Mesothelial cell of epicardium (in vitro differentiated cells): ENCODE measurements at regions not wholly inside any gene's neighbourhood (a gene's known extent, or its start where the extent isn't known, plus 50 kb on each side); places are given as distances from the start of the nearest gene placed in this dataset.

ENCODE experiments used
- DNase-seq, 2 experiments: peaks; one replicate each; pipeline ENCODE4 v3.0.0; 2021; ENCODE audit warnings: low spot score in 2 of 2; ENCODE audit not compliant: unreplicated experiment in 2 of 2
- H3K27ac Mint-ChIP-seq: 2 replicates; pipeline ENCODE4 v1.8.0; 2021; ENCODE audit warnings: mixed read lengths
- H3K27me3 Mint-ChIP-seq: 2 replicates; pipeline ENCODE4 v1.8.0; 2021; ENCODE audit warnings: low read depth, mixed read lengths
- H3K36me3 Mint-ChIP-seq: 2 replicates; pipeline ENCODE4 v1.8.0; 2021; ENCODE audit warnings: mixed read lengths
- H3K4me1 Mint-ChIP-seq: 2 replicates; pipeline ENCODE4 v1.8.0; 2021; ENCODE audit warnings: mixed read lengths
- H3K4me3 Mint-ChIP-seq: 2 replicates; pipeline ENCODE4 v1.8.0; 2021; ENCODE audit warnings: mild to moderate bottlenecking, moderate library complexity, mixed read lengths
- H3K9me3 Mint-ChIP-seq: 2 replicates; pipeline ENCODE4 v1.8.0; 2021; ENCODE audit warnings: mixed read lengths
- TF ChIP-seq, protein P1 (sequence below): fragments of 200-600 bp; sonication (generic); IDR thresholded peaks from one replicate; pipeline ENCODE4 v1.5.0; 2021; ENCODE audit warnings: antibody characterized with exemption; ENCODE audit not compliant: unreplicated experiment

- Mint-ChIP-seq H3K4me3 (no peak overlapping the region), H3K36me3 (no peaks in the 10 kb centered on the region), H3K4me1 (no peaks in the 10 kb centered on the region), H3K27ac (no peak overlapping the region), H3K9me3 (peaks cover 31% of the 10 kb centered on the region), H3K27me3 (no peaks in the 10 kb centered on the region)
- TF ChIP-seq, protein P1, sequence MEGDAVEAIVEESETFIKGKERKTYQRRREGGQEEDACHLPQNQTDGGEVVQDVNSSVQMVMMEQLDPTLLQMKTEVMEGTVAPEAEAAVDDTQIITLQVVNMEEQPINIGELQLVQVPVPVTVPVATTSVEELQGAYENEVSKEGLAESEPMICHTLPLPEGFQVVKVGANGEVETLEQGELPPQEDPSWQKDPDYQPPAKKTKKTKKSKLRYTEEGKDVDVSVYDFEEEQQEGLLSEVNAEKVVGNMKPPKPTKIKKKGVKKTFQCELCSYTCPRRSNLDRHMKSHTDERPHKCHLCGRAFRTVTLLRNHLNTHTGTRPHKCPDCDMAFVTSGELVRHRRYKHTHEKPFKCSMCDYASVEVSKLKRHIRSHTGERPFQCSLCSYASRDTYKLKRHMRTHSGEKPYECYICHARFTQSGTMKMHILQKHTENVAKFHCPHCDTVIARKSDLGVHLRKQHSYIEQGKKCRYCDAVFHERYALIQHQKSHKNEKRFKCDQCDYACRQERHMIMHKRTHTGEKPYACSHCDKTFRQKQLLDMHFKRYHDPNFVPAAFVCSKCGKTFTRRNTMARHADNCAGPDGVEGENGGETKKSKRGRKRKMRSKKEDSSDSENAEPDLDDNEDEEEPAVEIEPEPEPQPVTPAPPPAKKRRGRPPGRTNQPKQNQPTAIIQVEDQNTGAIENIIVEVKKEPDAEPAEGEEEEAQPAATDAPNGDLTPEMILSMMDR: no peak
- no peak for DNase-seq
These were observed 221.8 kb downstream of the LACC1 start for GRCh38 chr13:44101347-44102083.

DNA sequence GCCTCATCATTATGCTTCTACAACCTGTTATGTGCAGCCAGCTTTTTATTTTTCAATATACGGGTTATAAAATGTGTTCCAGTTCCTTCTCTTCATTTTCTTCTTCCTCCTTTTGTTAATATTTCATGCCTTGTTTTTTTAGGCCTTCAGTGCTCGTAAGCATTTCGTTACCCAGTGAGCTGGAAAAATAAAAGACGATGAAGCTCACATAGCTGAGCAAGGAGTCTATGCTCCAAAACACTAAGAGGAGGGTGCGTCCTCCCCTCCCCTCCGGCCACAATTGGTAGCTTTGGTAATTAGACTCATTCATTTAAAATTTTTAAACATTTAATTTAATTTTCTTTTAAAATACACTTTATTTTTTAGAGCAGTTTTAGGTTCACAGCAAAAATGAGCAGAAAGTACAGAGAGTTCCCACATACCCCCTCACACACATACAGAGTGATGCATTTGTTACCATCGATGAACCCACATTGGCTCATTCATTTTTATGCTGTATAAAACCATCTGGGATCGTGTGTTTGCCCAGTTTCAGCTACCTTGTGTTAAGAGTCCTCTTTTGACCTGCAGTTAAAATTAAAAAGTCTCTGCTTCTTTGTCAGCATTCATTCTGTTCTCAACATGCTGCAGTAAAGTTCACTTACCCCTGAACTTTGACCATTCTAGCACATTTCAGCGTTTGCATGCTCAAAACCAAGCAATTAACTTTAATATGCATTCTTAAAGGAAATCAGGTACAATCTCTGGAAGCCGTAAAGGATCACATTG is 223.9 kb downstream of the LACC1 start:
- H3K27ac Mint-ChIP-seq: no peak overlapping the region
- H3K4me1 Mint-ChIP-seq: peaks cover 2% of the 10 kb centered on the region
- no peaks in the 10 kb centered on the region for H3K36me3 Mint-ChIP-seq
- TF ChIP-seq, protein P1: no peak
- H3K27me3 Mint-ChIP-seq: no peaks in the 10 kb centered on the region
- no peak overlapping the region for H3K4me3 Mint-ChIP-seq
- H3K9me3 Mint-ChIP-seq: peaks cover 30% of the 10 kb centered on the region
- no peak for DNase-seq

- Mint-ChIP-seq H3K9me3 (peaks cover 24% of the 10 kb centered on the region), H3K4me1 (peaks cover 2% of the 10 kb centered on the region), H3K4me3 (no peak overlapping the region), H3K27me3 (no peaks in the 10 kb centered on the region), H3K36me3 (no peaks in the 10 kb centered on the region), H3K27ac (no peak overlapping the region)
- no peak for DNase-seq
- TF ChIP-seq, protein P1: no peak
These were observed 224.4 kb downstream of the LACC1 start for GRCh38 chr13:44104197-44104490.

GRCh38 chr13:44104969-44105368 is 225.3 kb downstream of the LACC1 start:
- Mint-ChIP-seq H3K27me3 (no peaks in the 10 kb centered on the region), H3K27ac (no peak overlapping the region)
- no peak for DNase-seq

DNA sequence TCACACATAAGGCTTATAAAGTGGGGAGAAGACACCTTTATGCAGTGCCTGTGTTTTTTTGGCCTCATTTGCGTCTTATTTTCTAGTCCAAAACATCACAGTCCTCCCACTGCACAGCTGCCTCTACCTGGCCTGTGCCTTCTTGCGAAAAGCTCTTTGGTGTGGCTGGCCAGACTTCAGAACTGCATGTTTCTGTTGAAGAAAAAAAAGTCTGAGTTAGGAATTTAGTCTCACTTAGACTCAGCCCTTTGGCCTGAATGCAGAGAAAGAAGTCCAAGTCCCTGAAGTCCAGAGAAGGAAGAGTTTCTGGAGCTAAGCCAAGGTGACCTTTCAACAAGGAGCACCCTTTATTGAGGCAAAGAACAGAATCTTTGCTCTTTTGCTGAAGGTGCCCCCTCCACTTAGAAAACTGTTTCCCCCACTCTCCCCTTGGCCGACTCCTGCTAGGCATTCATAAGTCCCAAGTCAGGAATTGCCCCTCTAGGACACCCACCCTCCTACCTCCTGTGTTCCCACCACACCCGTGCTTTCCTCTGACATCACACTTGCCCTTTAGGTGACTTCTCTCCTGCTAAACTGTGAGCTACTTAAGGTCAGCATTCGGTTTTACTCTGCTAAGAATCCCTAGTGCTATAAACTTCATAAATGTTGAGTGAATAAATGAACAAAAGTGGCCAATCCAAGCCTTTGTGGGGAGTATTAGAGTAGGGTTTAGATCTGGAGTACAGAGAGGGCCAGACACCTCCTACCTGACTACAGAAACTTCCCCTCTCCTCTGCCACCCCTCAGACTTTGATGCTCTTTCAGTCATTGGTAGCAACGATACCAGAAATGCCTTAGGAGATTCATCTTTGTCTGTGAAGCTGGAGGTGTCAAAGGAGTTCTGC is 226.8 kb downstream of the LACC1 start:
- H3K9me3 Mint-ChIP-seq: peaks cover 13% of the 10 kb centered on the region
- no peak for DNase-seq
- H3K4me3 Mint-ChIP-seq: no peak overlapping the region
- no peaks in the 10 kb centered on the region for H3K36me3 Mint-ChIP-seq
- peaks cover 2% of the 10 kb centered on the region for H3K4me1 Mint-ChIP-seq
- no peak overlapping the region for H3K27ac Mint-ChIP-seq
- H3K27me3 Mint-ChIP-seq: no peaks in the 10 kb centered on the region
- TF ChIP-seq, protein P1: no peak

More at GRCh38 chr13:44104969-44105368, 225.3 kb downstream of the LACC1 start:
- Mint-ChIP-seq H3K4me3 (no peak overlapping the region), H3K4me1 (peaks cover 2% of the 10 kb centered on the region), H3K9me3 (peaks cover 19% of the 10 kb centered on the region), H3K36me3 (no peaks in the 10 kb centered on the region)
- TF ChIP-seq, protein P1: no peak
